Gastrocnemius medialis (tissue), 4 donors: ENCODE measurements at regions not wholly inside any gene's neighbourhood (a gene's known extent, or its start where the extent isn't known, plus 50 kb on each side); places are given as distances from the start of the nearest gene placed in this dataset.
"Not testable (repeated sequence)": the region's sequence is repeated elsewhere in the genome, so short reads cannot be mapped to it uniquely, and the experiment has no call there.

Experiments used
- ATAC-seq, 2 donors: fragments of 150-250 bp; one replicate each; pipeline ENCODE4 v1.9.1; 2016
- DNase-seq, 2 donors: peaks; one replicate each; pipeline ENCODE4 v3.0.0-alpha.2; 2019
- H3K27ac ChIP-seq, 4 donors: fragments of 200-600 bp; sonication (generic); 1 replicate in 1 of 4; 2 replicates in 3 of 4; pipeline ENCODE4 v1.5.1; 2016 to 2018; ENCODE audit warnings: mild to moderate bottlenecking in 2 of 4, moderate library complexity in 1 of 4
- H3K27me3 ChIP-seq, 3 donors: fragments of 200-600 bp; sonication (generic) in 2 of 3; 1 replicate in 1 of 3; 2 replicates in 2 of 3; pipeline versions ENCODE4 v1.5.1 to v1.6.0; 2016 to 2019; ENCODE audit warnings: mild to moderate bottlenecking in 1 of 3, moderate library complexity in 1 of 3
- H3K36me3 ChIP-seq, 2 donors: fragments of 200-600 bp; sonication (generic) in 1 of 2; one replicate each; pipeline ENCODE4 v1.5.1; 2017 to 2018
- H3K4me1 ChIP-seq, 2 donors: fragments of 200-600 bp; sonication (generic) in 1 of 2; one replicate each; pipeline ENCODE4 v1.5.1; 2016 to 2017; ENCODE audit warnings: mild to moderate bottlenecking in 2 of 2
- H3K4me3 ChIP-seq, 4 donors: fragments of 200-600 bp; sonication (generic) in 3 of 4; 1 replicate in 1 of 4; 2 replicates in 3 of 4; pipeline ENCODE4 v1.5.1; 2016 to 2019; ENCODE audit warnings: mild to moderate bottlenecking in 2 of 4
- H3K9me3 ChIP-seq, 3 donors: fragments of 200-600 bp; sonication (generic) in 2 of 3; 1 replicate in 1 of 3; 2 replicates in 2 of 3; pipeline ENCODE4 v1.5.1; 2016 to 2019
- POLR2A ChIP-seq, 2 donors: fragments of 450-650 bp; IDR thresholded peaks; one replicate each; pipeline ENCODE4 v1.6.1; 2017; ENCODE audit warnings: antibody characterized with exemption in 2 of 2, mild to moderate bottlenecking in 2 of 2, moderate library complexity in 2 of 2
- in situ Hi-C, 4 donors: fragments of 200-750 bp; cut with MboI; loops; one replicate each; pipeline versions ENCODE4 v1.15.0 to v1.8.0; 2017; ENCODE audit warnings: low sequenced_read_pairs in 4 of 4
- intact Hi-C: fragments of 100-400 bp; cut with DNase I; formaldehyde crosslinking; loops from one replicate; pipeline ENCODE4 v1.15.1; 2023; ENCODE audit warnings: low total_unique reads
- TF ChIP-seq, protein P1 (sequence below), 5 experiments: fragments of 450-650 bp in 3 of 5; fragments of 200-600 bp in 2 of 5; sonication (generic) in 2 of 5; IDR thresholded peaks in 4 of 5; conservative IDR thresholded peaks in 1 of 5; 1 replicate in 4 of 5; 2 replicates in 1 of 5; pipeline ENCODE4 v1.5.1; 2016 to 2019; ENCODE audit warnings: antibody characterized with exemption in 5 of 5, mild to moderate bottlenecking in 3 of 5, moderate library complexity in 3 of 5

DNA sequence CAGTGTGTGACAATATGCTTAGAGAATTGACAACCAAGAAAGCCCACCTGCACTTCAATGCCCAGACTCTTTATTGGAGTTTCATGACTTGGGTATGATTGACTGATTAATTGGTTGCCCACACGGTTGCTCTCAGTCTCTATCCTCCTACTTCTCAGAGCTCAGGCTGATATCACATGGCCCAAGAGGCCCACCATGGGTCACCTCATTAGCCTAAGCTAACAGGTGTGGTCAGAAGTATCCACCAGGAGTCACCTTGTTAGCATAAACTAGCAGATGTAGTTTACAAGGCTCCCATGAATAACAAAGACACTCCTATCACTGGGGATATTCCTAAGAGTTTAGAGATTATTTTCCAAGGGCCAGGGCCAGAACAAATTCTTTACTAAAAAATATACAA lies 120.2 kb upstream of the MBNL1 start:
- no peaks in the 10 kb centered on the region for H3K9me3 ChIP-seq
- intact Hi-C loops (no loop called here), in situ Hi-C loops (no loop called here)
- H3K4me1 ChIP-seq = no peaks in the 10 kb centered on the region
- no peak for DNase-seq
- no peak overlapping the region for H3K4me3 ChIP-seq
- H3K27ac ChIP-seq = no peak overlapping the region
- no peaks in the 10 kb centered on the region for H3K27me3 ChIP-seq
- TF ChIP-seq, protein P1, sequence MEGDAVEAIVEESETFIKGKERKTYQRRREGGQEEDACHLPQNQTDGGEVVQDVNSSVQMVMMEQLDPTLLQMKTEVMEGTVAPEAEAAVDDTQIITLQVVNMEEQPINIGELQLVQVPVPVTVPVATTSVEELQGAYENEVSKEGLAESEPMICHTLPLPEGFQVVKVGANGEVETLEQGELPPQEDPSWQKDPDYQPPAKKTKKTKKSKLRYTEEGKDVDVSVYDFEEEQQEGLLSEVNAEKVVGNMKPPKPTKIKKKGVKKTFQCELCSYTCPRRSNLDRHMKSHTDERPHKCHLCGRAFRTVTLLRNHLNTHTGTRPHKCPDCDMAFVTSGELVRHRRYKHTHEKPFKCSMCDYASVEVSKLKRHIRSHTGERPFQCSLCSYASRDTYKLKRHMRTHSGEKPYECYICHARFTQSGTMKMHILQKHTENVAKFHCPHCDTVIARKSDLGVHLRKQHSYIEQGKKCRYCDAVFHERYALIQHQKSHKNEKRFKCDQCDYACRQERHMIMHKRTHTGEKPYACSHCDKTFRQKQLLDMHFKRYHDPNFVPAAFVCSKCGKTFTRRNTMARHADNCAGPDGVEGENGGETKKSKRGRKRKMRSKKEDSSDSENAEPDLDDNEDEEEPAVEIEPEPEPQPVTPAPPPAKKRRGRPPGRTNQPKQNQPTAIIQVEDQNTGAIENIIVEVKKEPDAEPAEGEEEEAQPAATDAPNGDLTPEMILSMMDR (IDR thresholded peaks at IDR 0.05 in 4 of 5, conservative IDR thresholded peaks at IDR 0.05 in 1 of 5) = no peak
- TF ChIP-seq POLR2A (IDR thresholded peaks at IDR 0.05) = no peak
- no peaks in the 10 kb centered on the region for H3K36me3 ChIP-seq
- no peak for ATAC-seq

GRCh38 chr3:152149832-152150231 lies 118.9 kb upstream of the MBNL1 start:
- TF ChIP-seq POLR2A (IDR thresholded peaks at IDR 0.05) = no peak
- TF ChIP-seq, protein P1 (IDR thresholded peaks at IDR 0.05 in 4 of 5, conservative IDR thresholded peaks at IDR 0.05 in 1 of 5) = no peak
- Histone ChIP-seq H3K9me3 (no peaks in the 10 kb centered on the region), H3K27ac (no peak overlapping the region), H3K36me3 (no peaks in the 10 kb centered on the region), H3K4me1 (no peaks in the 10 kb centered on the region), H3K27me3 (no peaks in the 10 kb centered on the region), H3K4me3 (no peak overlapping the region)
- no peak for ATAC-seq
- intact Hi-C loops = no loop called here
- in situ Hi-C loops = no loop called here
- no peak for DNase-seq

GRCh38 chr3:152151216-152151876 lies 117.4 kb upstream of the MBNL1 start:
- ATAC-seq = no peak
- TF ChIP-seq POLR2A (IDR thresholded peaks at IDR 0.05) = no peak
- TF ChIP-seq, protein P1 (IDR thresholded peaks at IDR 0.05 in 4 of 5, conservative IDR thresholded peaks at IDR 0.05 in 1 of 5) = no peak
- Histone ChIP-seq H3K27me3 (no peaks in the 10 kb centered on the region), H3K27ac (no peak overlapping the region), H3K4me1 (no peaks in the 10 kb centered on the region), H3K9me3 (no peaks in the 10 kb centered on the region), H3K36me3 (no peaks in the 10 kb centered on the region), H3K4me3 (no peak overlapping the region)
- in situ Hi-C loops = no loop called here
- intact Hi-C loops = no loop called here
- no peak for DNase-seq

DNA sequence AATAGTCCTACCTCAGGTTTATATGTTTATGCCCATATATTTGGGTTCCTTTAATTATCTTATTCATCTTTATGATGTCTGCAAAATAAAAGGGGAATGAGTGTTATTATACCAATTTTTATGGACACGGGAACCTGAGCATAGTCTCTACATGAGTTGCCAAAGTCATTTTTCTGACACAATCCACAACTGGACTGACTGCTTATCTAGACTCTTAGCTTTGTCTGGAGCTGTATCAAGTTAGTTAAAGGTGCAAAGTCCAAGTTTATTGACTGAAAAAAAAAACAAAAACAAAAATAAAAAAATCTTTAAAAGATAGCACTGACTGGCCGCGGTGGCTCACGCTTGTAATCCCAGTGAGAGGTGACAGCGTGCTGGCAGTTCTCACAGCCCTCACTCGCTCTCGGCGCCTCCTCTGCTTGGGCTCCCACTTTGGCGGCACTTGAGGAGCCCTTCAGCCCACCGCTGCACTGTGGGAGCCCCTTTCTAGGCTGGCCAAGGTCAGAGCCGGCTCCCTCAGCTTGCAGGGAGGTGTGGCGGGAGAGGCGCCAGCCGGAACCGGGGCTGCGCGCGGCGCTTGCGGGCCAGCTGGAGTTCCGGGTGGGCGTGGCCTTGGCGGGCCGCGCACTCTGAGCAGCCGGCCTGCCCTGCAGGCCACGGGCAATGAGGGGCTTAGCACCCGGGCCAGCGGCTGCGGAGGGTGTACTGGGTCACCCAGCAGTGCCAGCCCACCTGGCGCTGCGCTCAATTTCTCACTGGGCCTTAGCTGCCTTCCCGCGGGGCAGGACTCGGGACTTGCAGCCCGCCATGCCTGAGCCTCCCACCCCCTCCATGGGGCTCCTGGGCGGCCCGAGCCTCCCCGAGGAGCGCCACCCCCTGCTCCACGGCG lies 116.6 kb upstream of the MBNL1 start:
- intact Hi-C loops, H3K4me3 ChIP-seq, H3K27ac ChIP-seq, H3K27me3 ChIP-seq, H3K9me3 ChIP-seq, in situ Hi-C loops, H3K4me1 ChIP-seq, DNase-seq, H3K36me3 ChIP-seq, ATAC-seq: not testable (repeated sequence)

DNA sequence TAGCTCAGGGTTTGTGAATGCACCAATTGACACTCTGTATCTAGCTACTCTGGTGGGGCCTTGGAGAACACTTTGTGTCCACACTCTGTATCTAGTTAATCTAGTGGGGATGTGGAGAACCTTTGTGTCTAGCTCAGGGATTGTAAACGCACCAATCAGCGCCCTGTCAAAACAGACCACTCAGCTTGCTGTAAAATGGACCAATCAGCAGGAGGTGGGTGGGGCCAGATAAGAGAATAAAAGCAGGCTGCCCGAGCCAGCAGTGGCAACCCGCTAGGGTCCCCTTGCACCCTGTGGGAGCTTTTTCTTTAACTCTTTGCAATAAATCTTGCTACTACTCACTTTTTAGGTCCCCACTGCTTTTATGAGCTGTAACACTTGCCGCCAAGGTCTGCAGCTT lies 115.6 kb upstream of the MBNL1 start:
- H3K9me3 ChIP-seq, DNase-seq, ATAC-seq, H3K36me3 ChIP-seq, H3K27ac ChIP-seq, H3K27me3 ChIP-seq, in situ Hi-C loops, intact Hi-C loops, H3K4me1 ChIP-seq, H3K4me3 ChIP-seq: not testable (repeated sequence)
